CD14-positive monocyte (primary cell): ENCODE measurements at regions not wholly inside any gene's neighbourhood (a gene's known extent, or its start where the extent isn't known, plus 50 kb on each side); places are given as distances from the start of the nearest gene placed in this dataset.

Source experiments
- DNase-seq, 3 donors: peaks; one replicate each; pipeline ENCODE4 v3.0.0-alpha.2; 2011 to 2022
- H2AFZ ChIP-seq: 2 replicates; pipeline ENCODE4 v1.6.0; 2012; ENCODE audit warnings: mild to moderate bottlenecking, low read depth, low read length, inconsistent platforms; ENCODE audit not compliant: insufficient read depth, poor library complexity, severe bottlenecking
- H3K27ac ChIP-seq, 2 donors: 1 replicate in 1 of 2; 2 replicates in 1 of 2; pipeline ENCODE4 v1.5.1; 2012 to 2013; ENCODE audit warnings: low read length in 2 of 2, control low read depth in 1 of 2, inconsistent platforms in 1 of 2, low read depth in 1 of 2, mild to moderate bottlenecking in 1 of 2
- H3K27me3 ChIP-seq, 2 donors: one replicate each; pipeline versions ENCODE4 v1.6.0 to v1.6.1; 2011 to 2013; ENCODE audit warnings: low read length in 2 of 2; ENCODE audit not compliant: control insufficient read depth in 2 of 2, insufficient read depth in 2 of 2
- H3K36me3 ChIP-seq, 2 donors: replicated peaks in 1 of 2; 1 replicate in 1 of 2; 2 replicates in 1 of 2; pipeline versions ENCODE4 v1.5.1 to v1.6.1; 2012 to 2013; ENCODE audit warnings: low read length in 2 of 2, control low read depth in 1 of 2, inconsistent platforms in 1 of 2, mild to moderate bottlenecking in 1 of 2; ENCODE audit not compliant: insufficient read depth in 2 of 2, control insufficient read depth in 1 of 2
- H3K4me1 ChIP-seq, 2 donors: 1 replicate in 1 of 2; 2 replicates in 1 of 2; pipeline versions ENCODE4 v1.5.1 to v1.6.1; 2012 to 2013; ENCODE audit warnings: low read length in 2 of 2, control low read depth in 1 of 2, inconsistent platforms in 1 of 2, mild to moderate bottlenecking in 1 of 2, moderate library complexity in 1 of 2; ENCODE audit not compliant: insufficient read depth in 2 of 2, control insufficient read depth in 1 of 2
- H3K4me2 ChIP-seq: replicated peaks from 2 replicates; pipeline ENCODE3; 2012; ENCODE audit warnings: low read length, moderate library complexity, mild to moderate bottlenecking; ENCODE audit not compliant: poor library complexity, severe bottlenecking; ENCODE audit errors: extremely low read depth
- H3K4me3 ChIP-seq, 3 experiments: fragments of 200-600 bp in 1 of 3; sonication (generic) in 1 of 3; replicated peaks in 1 of 3; 1 replicate in 2 of 3; 2 replicates in 1 of 3; pipeline ENCODE4 v1.5.1; 2011 to 2013; ENCODE audit warnings: low read length in 3 of 3, mild to moderate bottlenecking in 3 of 3, control low read depth in 2 of 3, low read depth in 2 of 3, inconsistent platforms in 1 of 3, moderate library complexity in 1 of 3
- H3K79me2 ChIP-seq: 2 replicates; pipeline ENCODE4 v1.6.0; 2012; ENCODE audit warnings: mild to moderate bottlenecking, control low read depth, inconsistent platforms, low read length, moderate library complexity; ENCODE audit not compliant: insufficient read depth
- H3K9ac ChIP-seq: 2 replicates; pipeline ENCODE4 v1.6.0; 2017; ENCODE audit warnings: low read length, mild to moderate bottlenecking; ENCODE audit not compliant: insufficient read depth, poor library complexity, severe bottlenecking
- H3K9me3 ChIP-seq, 2 donors: replicated peaks in 1 of 2; 1 replicate in 1 of 2; 2 replicates in 1 of 2; pipeline versions ENCODE4 v1.5.1 to v1.6.1; 2012 to 2013; ENCODE audit warnings: low read length in 2 of 2, control low read depth in 1 of 2; ENCODE audit not compliant: control insufficient read depth in 1 of 2, insufficient read depth in 1 of 2
- H4K20me1 ChIP-seq: 2 replicates; pipeline ENCODE4 v1.6.0; 2012; ENCODE audit warnings: mild to moderate bottlenecking, low read length, control low read depth, moderate library complexity; ENCODE audit not compliant: insufficient read depth
- H3K27ac Mint-ChIP-seq, 7 donors: one replicate each; pipeline ENCODE4 v1.8.0; 2020; ENCODE audit warnings: mild to moderate bottlenecking in 7 of 7, mixed read lengths in 7 of 7, moderate library complexity in 6 of 7, inconsistent platforms in 2 of 7
- H3K27me3 Mint-ChIP-seq, 3 donors: one replicate each; pipeline ENCODE4 v1.8.0; 2021 to 2022; ENCODE audit warnings: low read depth in 3 of 3, mild to moderate bottlenecking in 3 of 3, mixed read lengths in 3 of 3, moderate library complexity in 3 of 3, inconsistent platforms in 1 of 3
- H3K36me3 Mint-ChIP-seq, 2 donors: one replicate each; pipeline ENCODE4 v1.8.0; 2020; ENCODE audit warnings: mixed read lengths in 2 of 2, inconsistent platforms in 1 of 2, mild to moderate bottlenecking in 1 of 2
- H3K4me1 Mint-ChIP-seq: one replicate; pipeline ENCODE4 v1.8.0; 2020; ENCODE audit warnings: mild to moderate bottlenecking, mixed read lengths
- H3K4me3 Mint-ChIP-seq, 2 donors: one replicate each; pipeline ENCODE4 v1.8.0; 2020; ENCODE audit warnings: mild to moderate bottlenecking in 2 of 2, mixed read lengths in 2 of 2, moderate library complexity in 1 of 2
- H3K9me3 Mint-ChIP-seq, 7 donors: one replicate each; pipeline ENCODE4 v1.8.0; 2020 to 2022; ENCODE audit warnings: mixed read lengths in 7 of 7, mild to moderate bottlenecking in 6 of 7, moderate library complexity in 6 of 7, inconsistent platforms in 2 of 7
- CTCF ChIP-seq: fragments of 200-600 bp; IDR thresholded peaks from one replicate; pipeline ENCODE4 v1.8.0; 2022; ENCODE audit warnings: antibody characterized with exemption, mild to moderate bottlenecking
- WGBS: methylation state at CpG from one replicate; pipeline ENCODE4 v1.1.5; 2013; ENCODE audit warnings: missing lambda C conversion rate; ENCODE audit not compliant: insufficient coverage; 5-methylcytosine and 5-hydroxymethylcytosine counted together
- intact Hi-C, 2 donors: fragments of 100-400 bp; cut with micrococcal nuclease; formaldehyde crosslinking; loops; one replicate each; pipeline versions ENCODE4 v1.15.0 to v1.15.1; 2023

GRCh38 chr18:64992654-64993053 is 758.2 kb upstream of the CDH7 start:
- DNase-seq = no peak
- no peaks in the 10 kb centered on the region for H3K36me3 ChIP-seq
- no peak overlapping the region for H3K9ac ChIP-seq
- H3K36me3 Mint-ChIP-seq = no peaks in the 10 kb centered on the region
- peaks cover 0 to 3% (median 0%) of the 10 kb centered on the region in 7 donors for H3K9me3 Mint-ChIP-seq
- H3K27ac ChIP-seq = no peak overlapping the region
- no peak for TF ChIP-seq CTCF
- no peaks in the 10 kb centered on the region for H3K4me1 ChIP-seq
- H3K9me3 ChIP-seq = peaks cover 0 to 4% of the 10 kb centered on the region in 2 donors
- no peaks in the 10 kb centered on the region for H3K27me3 ChIP-seq
- H2AFZ ChIP-seq = no peak overlapping the region
- H3K27me3 Mint-ChIP-seq = no peaks in the 10 kb centered on the region
- intact Hi-C loops = loop anchor here in 1 of 2 donors (10.0 kb wide), 1 partner anchor 48 kb away; no protein-coding TSS in a partner anchor
- H4K20me1 ChIP-seq = no peaks in the 10 kb centered on the region
- no peak overlapping the region for H3K27ac Mint-ChIP-seq
- no peak overlapping the region for H3K4me2 ChIP-seq
- 100% methylated on average over 1 of the region's 1 CpG for WGBS
- H3K79me2 ChIP-seq = no peaks in the 10 kb centered on the region
- no peaks in the 10 kb centered on the region for H3K4me1 Mint-ChIP-seq
- H3K4me3 Mint-ChIP-seq = no peak overlapping the region
- no peak overlapping the region for H3K4me3 ChIP-seq

- Histone ChIP-seq H3K9ac (no peak overlapping the region), H3K4me2 (no peak overlapping the region), H3K9me3 (peaks cover 0 to 4% of the 10 kb centered on the region in 2 donors), H3K36me3 (no peaks in the 10 kb centered on the region), H3K4me1 (no peaks in the 10 kb centered on the region), H3K4me3 (no peak overlapping the region), H2AFZ (no peak overlapping the region), H3K27ac (no peak overlapping the region), H4K20me1 (no peaks in the 10 kb centered on the region), H3K79me2 (no peaks in the 10 kb centered on the region), H3K27me3 (no peaks in the 10 kb centered on the region)
- Mint-ChIP-seq H3K4me3 (no peak overlapping the region), H3K36me3 (no peaks in the 10 kb centered on the region), H3K4me1 (no peaks in the 10 kb centered on the region), H3K27me3 (no peaks in the 10 kb centered on the region), H3K9me3 (peaks cover 0 to 3% (median 0%) of the 10 kb centered on the region in 7 donors), H3K27ac (no peak overlapping the region)
- 67% methylated on average over 1 of the region's 5 CpGs for WGBS
- no peak for DNase-seq
- TF ChIP-seq CTCF = no peak
- intact Hi-C loops = loop anchor here in 1 of 2 donors (10.0 kb wide), 1 partner anchor 46 kb away; no protein-coding TSS in a partner anchor
Measured at GRCh38 chr18:64991102-64991501, 759.7 kb upstream of the CDH7 start.
